Loucy (cell line): ENCODE measurements at regions not wholly inside any gene's neighbourhood (a gene's known extent, or its start where the extent isn't known, plus 50 kb on each side); places are given as distances from the start of the nearest gene placed in this dataset.

Experiments
- H2AFZ ChIP-seq: fragments of 200-600 bp; sonication (generic); 2 replicates; pipeline ENCODE4 v1.6.0; 2016; ENCODE audit warnings: antibody characterized with exemption, mild to moderate bottlenecking, low read length, moderate library complexity
- H3F3A ChIP-seq: fragments of 200-600 bp; 2 replicates; pipeline ENCODE4 v1.6.0; 2016; ENCODE audit warnings: antibody characterized with exemption, low read depth, mild to moderate bottlenecking
- H3K27me3 ChIP-seq: fragments of 200-600 bp; sonication (generic); 2 replicates; pipeline ENCODE4 v1.6.1; 2014; ENCODE audit warnings: low read length, mild to moderate bottlenecking; ENCODE audit not compliant: insufficient read depth, poor library complexity, severe bottlenecking
- H3K36me3 ChIP-seq: fragments of 200-600 bp; sonication (generic); 2 replicates; pipeline ENCODE4 v1.6.1; 2016; ENCODE audit warnings: low read length; ENCODE audit not compliant: insufficient read depth
- H3K4me1 ChIP-seq: fragments of 200-600 bp; sonication (generic); 2 replicates; pipeline ENCODE4 v1.5.1; 2014; ENCODE audit warnings: low read length, mild to moderate bottlenecking; ENCODE audit not compliant: insufficient read depth, poor library complexity, severe bottlenecking
- H3K4me2 ChIP-seq: fragments of 200-600 bp; sonication (generic); 2 replicates; pipeline ENCODE4 v1.6.0; 2014; ENCODE audit warnings: antibody characterized with exemption, low read length, low read depth, mild to moderate bottlenecking; ENCODE audit not compliant: poor library complexity, severe bottlenecking
- H3K4me3 ChIP-seq: fragments of 200-600 bp; sonication (generic); 2 replicates; pipeline ENCODE4 v1.5.1; 2014; ENCODE audit warnings: low read length, mild to moderate bottlenecking, mixed read lengths; ENCODE audit not compliant: poor library complexity, severe bottlenecking
- H3K79me2 ChIP-seq: fragments of 200-600 bp; sonication (generic); 2 replicates; pipeline ENCODE4 v1.6.1; 2014; ENCODE audit warnings: low read length; ENCODE audit not compliant: insufficient read depth
- H3K9ac ChIP-seq: fragments of 200-600 bp; sonication (generic); 2 replicates; pipeline ENCODE4 v1.6.0; 2014; ENCODE audit warnings: mild to moderate bottlenecking, low read depth, low read length, moderate library complexity; ENCODE audit not compliant: poor library complexity, severe bottlenecking
- H3K9me2 ChIP-seq: fragments of 200-600 bp; sonication (generic); replicated peaks from 2 replicates; pipeline ENCODE4 v1.6.1; 2016; ENCODE audit warnings: low read depth, low read length, mixed read lengths
- H3K9me3 ChIP-seq: fragments of 200-600 bp; sonication (generic); 2 replicates; pipeline ENCODE4 v1.6.1; 2014; ENCODE audit warnings: mild to moderate bottlenecking, antibody characterized with exemption, low read length, low read depth; ENCODE audit not compliant: insufficient read depth
- H4K20me1 ChIP-seq: fragments of 200-600 bp; sonication (generic); 2 replicates; pipeline ENCODE4 v1.6.0; 2014; ENCODE audit warnings: antibody characterized with exemption, low read length, mild to moderate bottlenecking; ENCODE audit not compliant: insufficient read depth, poor library complexity, severe bottlenecking
- EZH2phosphoT487 ChIP-seq: fragments of 200-600 bp; IDR thresholded peaks from 2 replicates; pipeline ENCODE4 v1.6.1; 2018; ENCODE audit warnings: antibody characterized with exemption, mild to moderate bottlenecking, moderate library complexity, borderline replicate concordance
- TF ChIP-seq, protein P1 (sequence below): fragments of 200-600 bp; sonication (generic); conservative IDR thresholded peaks from 2 replicates; pipeline ENCODE4 v1.5.1; 2014; ENCODE audit warnings: mild to moderate bottlenecking, antibody characterized with exemption, low read length

DNA sequence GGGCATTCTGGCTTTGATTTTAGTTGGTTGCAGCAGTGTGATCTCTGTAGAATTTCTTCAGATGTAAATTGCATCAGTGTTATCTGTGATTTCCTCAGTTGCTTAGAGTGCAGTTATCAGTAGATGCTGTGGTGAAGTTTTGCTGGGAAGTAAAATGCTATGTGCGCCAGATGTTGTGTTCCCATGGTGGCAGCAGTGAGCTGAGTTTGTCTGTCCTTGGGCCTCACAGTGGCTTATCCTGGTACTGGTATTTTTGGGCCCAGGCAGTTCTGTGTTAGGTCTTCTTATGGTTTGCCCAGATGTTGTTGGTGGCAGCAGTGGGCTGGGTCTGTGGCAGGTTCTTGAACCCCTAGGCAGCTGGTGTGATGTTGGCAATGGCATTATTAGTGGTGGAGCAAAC is 1242.1 kb downstream of the PLA2G4A start:
- Histone ChIP-seq H3K36me3 (no peaks in the 10 kb centered on the region), H3K9ac (no peak overlapping the region), H3K4me1 (no peaks in the 10 kb centered on the region), H3K79me2 (no peaks in the 10 kb centered on the region), H3K27me3 (no peaks in the 10 kb centered on the region), H4K20me1 (no peaks in the 10 kb centered on the region), H3F3A (no peaks in the 10 kb centered on the region), H3K4me2 (no peak overlapping the region), H3K9me3 (no peaks in the 10 kb centered on the region; the same call in 1 of the 2 replicates), H3K4me3 (no peak overlapping the region), H3K9me2 (no peaks in the 10 kb centered on the region), H2AFZ (no peak overlapping the region)
- TF ChIP-seq EZH2phosphoT487: no peak
- TF ChIP-seq, protein P1, sequence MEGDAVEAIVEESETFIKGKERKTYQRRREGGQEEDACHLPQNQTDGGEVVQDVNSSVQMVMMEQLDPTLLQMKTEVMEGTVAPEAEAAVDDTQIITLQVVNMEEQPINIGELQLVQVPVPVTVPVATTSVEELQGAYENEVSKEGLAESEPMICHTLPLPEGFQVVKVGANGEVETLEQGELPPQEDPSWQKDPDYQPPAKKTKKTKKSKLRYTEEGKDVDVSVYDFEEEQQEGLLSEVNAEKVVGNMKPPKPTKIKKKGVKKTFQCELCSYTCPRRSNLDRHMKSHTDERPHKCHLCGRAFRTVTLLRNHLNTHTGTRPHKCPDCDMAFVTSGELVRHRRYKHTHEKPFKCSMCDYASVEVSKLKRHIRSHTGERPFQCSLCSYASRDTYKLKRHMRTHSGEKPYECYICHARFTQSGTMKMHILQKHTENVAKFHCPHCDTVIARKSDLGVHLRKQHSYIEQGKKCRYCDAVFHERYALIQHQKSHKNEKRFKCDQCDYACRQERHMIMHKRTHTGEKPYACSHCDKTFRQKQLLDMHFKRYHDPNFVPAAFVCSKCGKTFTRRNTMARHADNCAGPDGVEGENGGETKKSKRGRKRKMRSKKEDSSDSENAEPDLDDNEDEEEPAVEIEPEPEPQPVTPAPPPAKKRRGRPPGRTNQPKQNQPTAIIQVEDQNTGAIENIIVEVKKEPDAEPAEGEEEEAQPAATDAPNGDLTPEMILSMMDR: no peak

DNA sequence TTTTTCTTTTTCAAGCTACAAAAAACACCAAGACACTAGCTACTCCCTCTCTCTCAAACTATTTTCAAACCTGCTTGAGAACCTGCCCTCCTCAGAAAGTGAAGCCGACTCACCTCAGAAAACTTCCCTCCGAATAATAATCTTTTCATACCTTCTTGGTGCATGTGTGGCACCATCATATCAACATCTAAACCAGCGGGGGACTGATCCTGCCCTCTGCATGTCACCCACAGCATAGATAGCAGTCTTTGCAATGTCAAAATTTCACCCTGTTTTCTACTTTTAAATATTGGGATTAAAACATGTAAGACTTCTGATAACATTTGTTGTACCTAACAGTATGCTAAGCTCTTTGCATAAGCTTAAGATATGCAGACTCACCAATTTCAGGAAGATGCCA is 1260.3 kb downstream of the PLA2G4A start:
- H3K79me2 ChIP-seq: no peaks in the 10 kb centered on the region
- no peaks in the 10 kb centered on the region for H3F3A ChIP-seq
- H3K36me3 ChIP-seq: no peaks in the 10 kb centered on the region
- H3K9ac ChIP-seq: no peak overlapping the region
- no peak overlapping the region for H3K4me3 ChIP-seq
- TF ChIP-seq, protein P1: no peak
- no peak for TF ChIP-seq EZH2phosphoT487
- H3K27me3 ChIP-seq: no peaks in the 10 kb centered on the region
- H3K4me2 ChIP-seq: no peak overlapping the region
- no peaks in the 10 kb centered on the region for H3K4me1 ChIP-seq
- H3K9me2 ChIP-seq: no peaks in the 10 kb centered on the region
- H2AFZ ChIP-seq: no peak overlapping the region
- H3K9me3 ChIP-seq: no peaks in the 10 kb centered on the region
- H4K20me1 ChIP-seq: no peaks in the 10 kb centered on the region

GRCh38 chr1:188089461-188089860 is 1260.7 kb downstream of the PLA2G4A start:
- Histone ChIP-seq H3K9ac (no peak overlapping the region), H2AFZ (no peak overlapping the region), H3K4me1 (no peaks in the 10 kb centered on the region), H3K79me2 (no peaks in the 10 kb centered on the region), H3K27me3 (no peaks in the 10 kb centered on the region), H3K9me3 (no peaks in the 10 kb centered on the region), H3K9me2 (no peaks in the 10 kb centered on the region), H3K4me3 (no peak overlapping the region), H3K36me3 (no peaks in the 10 kb centered on the region), H3F3A (no peaks in the 10 kb centered on the region), H4K20me1 (no peaks in the 10 kb centered on the region), H3K4me2 (no peak overlapping the region)
- TF ChIP-seq, protein P1: no peak
